GM12892 (cell line): ENCODE measurements at regions not wholly inside any gene's neighbourhood (a gene's known extent, or its start where the extent isn't known, plus 50 kb on each side); places are given as distances from the start of the nearest gene placed in this dataset.

Experiments used
- POLR2A ChIP-seq: IDR thresholded peaks from 2 replicates; pipeline ENCODE4 v1.6.1; 2011; ENCODE audit warnings: low read depth, low read length, control low read depth
- POLR2AphosphoS5 ChIP-seq: IDR thresholded peaks from 2 replicates; pipeline ENCODE4 v1.6.1; 2011; ENCODE audit warnings: low read depth, low read length, control low read depth
- TAF1 ChIP-seq: IDR thresholded peaks from 2 replicates; pipeline ENCODE4 v1.6.1; 2011; ENCODE audit warnings: low read depth, mild to moderate bottlenecking, control low read depth, low read length, borderline replicate concordance

GRCh38 chr2:118686346-118686745 lies 161.1 kb downstream of the EN1 start:
- no peak for TF ChIP-seq POLR2A
- no peak for TF ChIP-seq POLR2AphosphoS5
- TF ChIP-seq TAF1, result no peak
